ENCODE measurements at regions not wholly inside any gene's neighbourhood (a gene's known extent, or its start where the extent isn't known, plus 50 kb on each side); places are given as distances from the start of the nearest gene placed in this dataset.

DNA sequence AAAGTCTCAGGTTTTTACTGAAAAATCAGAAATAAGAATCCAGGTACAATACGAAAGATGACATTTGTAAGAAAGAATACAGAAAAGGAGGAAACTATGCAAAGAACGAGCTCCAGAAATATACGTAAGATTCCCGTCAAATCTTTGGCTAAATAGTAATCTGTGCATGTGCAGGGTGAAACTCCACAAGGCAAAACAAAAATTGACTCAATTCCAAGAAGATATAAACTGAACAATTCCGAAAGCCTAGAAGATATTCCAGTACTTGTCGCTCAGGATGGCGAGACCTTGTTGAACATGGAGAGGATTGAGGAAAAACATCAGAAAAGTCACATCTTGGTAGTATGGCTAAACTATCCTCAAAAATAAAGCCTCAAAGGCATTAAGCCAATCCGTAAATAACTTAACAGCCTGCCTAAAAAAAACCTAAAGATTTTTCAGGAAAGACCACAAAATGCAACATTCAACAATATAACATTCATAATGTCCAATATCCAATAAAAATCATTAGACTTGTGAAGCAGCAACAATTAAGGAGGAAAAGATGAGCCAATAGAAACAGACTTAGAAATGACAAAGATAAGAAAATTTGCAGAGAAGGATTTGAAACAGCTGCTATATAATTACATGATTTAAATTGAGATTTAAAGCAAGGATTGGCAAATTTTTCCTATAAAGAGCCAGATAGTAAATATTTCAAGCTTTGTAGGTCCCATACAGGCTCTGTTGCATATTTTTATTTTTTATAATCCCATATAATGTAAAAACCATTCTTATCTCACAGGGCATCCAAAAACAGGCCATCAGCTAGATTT, 166.4 kb upstream of the UBASH3B start:
- ATAC-seq (no peak), DNase-seq (ENCODE audit: low spot score in 2 of 2) (no peak)
- Mint-ChIP-seq H3K9me3 (no peaks in the 10 kb centered on the region), H3K36me3 (no peaks in the 10 kb centered on the region), H3K27ac (no peak overlapping the region)

DNA sequence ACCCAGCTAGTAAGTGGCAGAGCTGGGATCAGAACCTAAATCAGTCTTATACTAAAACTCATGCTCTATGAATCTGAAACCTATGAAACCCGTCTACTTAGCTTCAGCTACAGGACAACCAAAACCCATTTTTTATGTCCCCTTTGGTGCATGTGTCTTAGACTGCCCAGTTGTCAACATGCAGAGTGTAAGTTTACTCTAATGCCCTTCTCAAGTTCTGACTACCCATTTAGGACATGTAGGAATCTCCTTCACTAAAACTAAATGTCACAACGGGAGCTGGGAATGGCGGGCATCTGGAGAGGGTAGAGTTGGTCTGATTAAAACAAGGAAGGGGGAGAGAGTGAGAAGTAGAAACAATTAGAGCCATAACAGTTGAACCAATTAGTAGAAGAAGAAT, 167.9 kb upstream of the UBASH3B start:
- no peak for ATAC-seq
- no peak for DNase-seq (ENCODE audit: low spot score in 2 of 2)
- Mint-ChIP-seq H3K9me3 (peaks cover 11% of the 10 kb centered on the region in 2 donors), H3K36me3 (peaks cover 7 to 8% of the 10 kb centered on the region in 2 donors), H3K27ac (no peak overlapping the region)

DNA sequence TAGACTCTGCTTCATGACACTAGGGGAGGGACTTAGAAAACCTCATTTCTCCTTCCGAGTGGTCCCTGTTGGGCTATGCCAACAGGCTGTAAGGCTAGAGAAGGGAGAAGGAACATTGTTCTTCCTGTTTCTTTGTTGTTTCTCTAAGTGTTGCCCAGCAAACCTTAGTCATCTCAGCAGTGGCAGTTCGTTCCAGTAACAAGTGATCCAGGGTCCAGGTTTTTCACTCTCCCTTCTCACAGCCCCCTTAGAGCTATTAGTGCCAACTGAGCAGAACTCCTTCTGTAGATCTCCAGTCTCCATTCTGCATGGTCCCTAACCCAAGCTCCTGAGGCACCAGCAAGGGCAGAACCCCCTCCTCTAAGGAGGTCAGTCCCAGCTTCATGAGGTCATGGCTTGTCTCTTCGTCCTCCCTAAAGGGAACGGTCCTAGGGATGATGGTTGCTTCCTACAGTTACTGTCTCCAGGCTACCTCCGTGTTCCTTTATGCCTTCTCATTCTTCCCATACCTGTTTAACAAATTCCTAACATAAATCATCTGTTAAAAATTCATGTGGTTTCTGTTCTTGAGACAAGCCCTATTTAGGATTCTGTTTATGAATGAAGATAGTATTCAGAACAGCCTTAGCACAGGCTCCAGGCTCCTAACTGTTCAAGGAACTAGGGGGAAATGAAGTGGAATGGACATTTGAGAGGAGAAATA, 168.6 kb upstream of the UBASH3B start:
- peaks cover 7 to 8% of the 10 kb centered on the region in 2 donors for H3K36me3 Mint-ChIP-seq

DNA sequence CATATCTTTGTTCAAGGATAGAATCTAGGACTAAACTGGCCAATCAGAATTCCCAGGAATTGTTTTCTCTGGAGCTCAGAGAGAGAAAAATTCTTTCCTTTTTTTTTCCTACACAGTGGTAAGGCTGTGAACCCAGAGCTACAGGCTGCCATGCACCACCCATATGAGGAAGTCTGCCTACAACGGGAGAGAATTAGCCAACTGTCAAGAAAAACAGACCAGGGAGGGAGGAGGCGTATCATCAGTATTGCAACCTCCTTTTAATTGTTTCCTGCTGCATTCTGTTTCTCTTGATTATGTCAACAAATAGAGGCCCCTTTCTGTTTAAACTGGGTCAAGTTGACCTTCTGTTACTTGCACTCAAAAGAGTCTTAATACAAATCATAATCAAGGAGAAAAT, 176.5 kb upstream of the UBASH3B start:
- Mint-ChIP-seq H3K36me3 (peaks cover 8 to 13% of the 10 kb centered on the region in 2 donors), H3K9me3 (peaks cover 16 to 25% of the 10 kb centered on the region in 2 donors), H3K27ac (no peak overlapping the region)
- DNase-seq (ENCODE audit: low spot score in 2 of 2) (no peak), ATAC-seq (no peak)

More for the DNA sequence above, 168.6 kb upstream of the UBASH3B start:
- ATAC-seq, result no peak
- H3K9me3 Mint-ChIP-seq, result peaks cover 13 to 17% of the 10 kb centered on the region in 2 donors
- DNase-seq (ENCODE audit: low spot score in 2 of 2), result no peak
- no peak overlapping the region for H3K27ac Mint-ChIP-seq

DNA sequence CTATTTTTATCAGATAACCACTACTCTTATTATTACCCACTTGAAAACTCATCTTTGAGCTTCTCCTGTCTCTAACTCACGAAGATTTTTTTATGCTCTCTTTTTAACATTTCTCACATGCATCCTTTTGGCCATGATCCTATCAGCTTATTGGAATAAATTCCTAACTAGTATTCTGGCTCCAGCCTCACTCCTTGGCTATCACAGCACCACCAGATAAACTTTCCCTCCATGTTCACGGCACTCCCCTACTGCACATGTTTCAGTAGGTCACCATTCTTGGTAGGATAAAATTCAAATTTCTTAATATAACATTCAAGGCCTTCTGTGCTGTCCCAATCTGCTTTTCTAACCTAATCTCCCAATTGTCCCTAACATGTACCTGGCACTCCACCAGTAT, 186.6 kb upstream of the UBASH3B start:
- DNase-seq (ENCODE audit: low spot score in 2 of 2) (no peak), ATAC-seq (no peak)
- Mint-ChIP-seq H3K27ac (no peak overlapping the region), H3K36me3 (no peaks in the 10 kb centered on the region), H3K9me3 (peaks cover 5% of the 10 kb centered on the region in 2 donors)

DNA sequence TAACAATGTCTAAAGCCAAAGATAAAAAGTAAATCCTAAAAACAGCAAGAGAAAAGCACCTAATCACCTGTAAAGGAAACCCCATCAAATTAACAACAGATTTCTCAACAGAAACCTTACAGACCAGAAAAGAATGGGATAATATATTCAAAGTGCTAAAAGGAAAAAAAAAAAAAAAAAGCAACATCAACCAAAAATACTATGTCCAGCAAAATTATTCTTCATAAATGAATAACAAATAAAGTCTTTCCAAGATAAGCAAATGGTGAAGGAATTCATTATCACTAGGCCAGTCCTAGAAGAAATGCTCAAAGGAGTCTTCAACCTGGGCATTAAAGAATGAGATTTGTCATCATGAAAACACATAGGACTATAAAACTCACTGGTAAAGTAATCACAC, 192.0 kb upstream of the UBASH3B start:
- ATAC-seq, result no peak
- H3K36me3 Mint-ChIP-seq, result peaks cover 0 to 6% of the 10 kb centered on the region in 2 donors
- H3K9me3 Mint-ChIP-seq, result peaks cover 19 to 24% of the 10 kb centered on the region in 2 donors
- no peak overlapping the region for H3K27ac Mint-ChIP-seq
- DNase-seq (ENCODE audit: low spot score in 2 of 2), result no peak

DNA sequence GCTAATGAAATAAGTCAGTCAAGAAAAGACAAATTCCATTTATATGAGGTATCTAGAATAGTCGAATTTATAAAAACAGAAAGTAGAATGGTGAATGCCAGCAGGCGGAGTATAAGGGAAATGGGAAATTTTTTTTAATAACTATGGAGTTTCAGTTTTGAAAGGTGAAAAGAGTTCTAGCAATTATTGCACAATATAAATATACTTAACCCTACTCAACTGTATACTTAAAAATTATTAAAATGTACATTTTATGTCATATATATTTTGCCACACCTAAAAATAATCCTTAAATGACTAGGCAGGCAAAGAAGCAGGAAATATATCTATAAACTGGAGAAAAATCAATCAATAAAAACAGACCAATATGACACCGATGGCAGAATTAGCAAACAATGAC, 196.5 kb upstream of the UBASH3B start:
- H3K36me3 Mint-ChIP-seq, result peaks cover 0 to 6% of the 10 kb centered on the region in 2 donors
- H3K27ac Mint-ChIP-seq, result no peak overlapping the region
- no peak for DNase-seq (ENCODE audit: low spot score in 2 of 2)
- peaks cover 14 to 34% of the 10 kb centered on the region in 2 donors for H3K9me3 Mint-ChIP-seq
- no peak for ATAC-seq

DNA sequence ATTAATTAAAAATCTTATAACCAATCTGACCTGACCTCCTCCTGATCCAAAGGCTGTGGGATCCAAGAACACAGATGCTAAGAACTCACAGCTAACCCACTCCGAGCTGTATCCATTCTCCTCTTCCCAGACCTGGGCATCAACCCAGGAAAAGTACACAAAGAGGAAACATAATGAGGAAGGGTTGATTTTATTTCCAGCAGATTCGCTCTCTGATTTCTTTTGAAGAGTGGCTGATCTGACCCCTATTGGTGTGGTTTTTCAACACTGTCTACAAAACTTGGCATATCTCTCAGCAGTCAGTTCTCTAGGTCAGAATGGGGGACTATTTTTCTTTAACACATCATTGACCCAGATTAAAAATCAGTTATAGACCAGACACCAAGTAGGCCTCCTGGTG, 201.9 kb upstream of the UBASH3B start:
- ATAC-seq (no peak), DNase-seq (ENCODE audit: low spot score in 2 of 2) (no peak)
- Mint-ChIP-seq H3K9me3 (peaks cover 0 to 15% of the 10 kb centered on the region in 2 donors), H3K27ac (no peak overlapping the region), H3K36me3 (no peaks in the 10 kb centered on the region)

DNA sequence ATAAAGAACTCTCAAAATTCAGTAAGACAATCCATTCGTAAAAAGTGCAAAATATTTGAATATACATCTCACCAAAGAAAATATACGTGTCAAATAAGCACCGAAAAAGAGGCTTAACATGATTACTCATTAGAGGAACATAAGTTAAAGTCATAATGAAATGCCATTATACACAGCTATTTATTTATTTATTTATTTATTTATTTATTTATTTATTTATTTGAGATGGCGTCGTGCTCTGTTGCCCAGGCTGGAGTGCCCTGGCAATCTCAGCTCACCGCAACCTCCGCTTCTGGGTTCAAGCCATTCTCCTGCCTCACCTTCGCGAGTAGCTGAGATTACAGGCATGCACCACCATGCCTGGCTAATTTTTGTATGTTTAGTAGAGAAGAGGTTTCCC, 203.6 kb upstream of the UBASH3B start:
- H3K36me3 Mint-ChIP-seq, result no peaks in the 10 kb centered on the region
- no peak overlapping the region for H3K27ac Mint-ChIP-seq
- no peak for ATAC-seq
- H3K9me3 Mint-ChIP-seq, result peaks cover 0 to 8% of the 10 kb centered on the region in 2 donors
- DNase-seq (ENCODE audit: low spot score in 2 of 2), result no peak

DNA sequence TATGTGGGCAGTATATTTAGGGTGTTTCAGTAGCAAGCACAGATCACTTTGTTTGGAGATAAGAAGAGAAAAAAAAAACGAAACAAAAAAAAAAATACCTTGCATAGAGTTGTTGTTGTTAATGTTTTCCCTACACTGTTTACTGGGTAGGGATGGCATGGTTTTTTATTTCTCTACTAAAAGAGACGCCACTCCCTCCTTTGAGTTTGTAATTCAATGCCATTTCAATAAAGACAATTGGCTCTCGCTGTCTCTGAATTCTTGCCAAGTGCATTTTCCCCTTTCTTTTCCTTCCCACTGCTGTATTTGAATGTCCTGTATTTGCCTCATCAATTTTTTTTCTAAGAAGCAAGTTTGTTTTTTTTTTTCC, 213.9 kb upstream of the UBASH3B start:
- no peaks in the 10 kb centered on the region for H3K9me3 Mint-ChIP-seq
- H3K27ac Mint-ChIP-seq, result no peak overlapping the region
- no peak for ATAC-seq
- H3K36me3 Mint-ChIP-seq, result no peaks in the 10 kb centered on the region
- no peak for DNase-seq (ENCODE audit: low spot score in 2 of 2)

DNA sequence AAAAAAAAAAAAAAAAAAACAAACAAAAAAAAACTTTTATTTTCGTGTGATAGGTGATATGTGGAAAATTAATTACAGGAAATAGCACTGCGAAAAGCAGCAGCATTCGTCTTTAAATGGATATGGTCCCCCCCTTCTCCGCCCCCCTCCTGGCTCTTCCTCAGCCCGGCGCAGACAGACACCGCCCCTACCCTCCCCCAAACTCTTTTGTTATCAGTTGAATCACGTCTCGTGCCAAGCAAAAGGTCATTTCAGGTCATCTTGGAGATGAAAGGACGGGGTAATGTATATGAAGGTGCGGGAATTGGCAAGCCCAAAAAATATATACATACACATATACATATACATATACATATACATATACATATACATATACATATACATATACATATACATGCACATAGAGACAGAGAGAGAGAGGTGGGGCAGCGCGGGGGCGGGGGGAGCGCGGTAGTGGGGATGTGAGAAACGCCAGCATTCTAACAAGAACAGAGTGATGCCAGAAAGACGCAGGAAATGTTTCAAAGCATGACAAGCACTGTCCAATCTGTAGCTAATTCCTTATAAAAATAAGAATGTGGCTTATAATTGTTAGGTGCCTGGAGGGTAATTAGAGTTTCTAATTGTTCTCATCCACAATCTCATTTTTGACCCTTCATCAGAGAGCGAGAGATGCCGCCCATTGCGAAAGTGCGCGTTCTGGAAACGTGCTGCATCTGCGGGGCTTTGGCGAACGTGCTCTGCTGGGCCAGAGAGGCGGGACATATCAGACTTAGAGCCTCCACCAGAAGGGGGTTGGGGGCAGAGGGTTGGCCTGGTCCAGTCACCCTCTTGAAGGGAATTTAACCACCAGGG, 214.5 kb upstream of the UBASH3B start:
- no peak overlapping the region for H3K27ac Mint-ChIP-seq
- DNase-seq (ENCODE audit: low spot score in 2 of 2), result no peak
- H3K36me3 Mint-ChIP-seq, result no peaks in the 10 kb centered on the region
- no peaks in the 10 kb centered on the region for H3K9me3 Mint-ChIP-seq
- no peak for ATAC-seq

DNA sequence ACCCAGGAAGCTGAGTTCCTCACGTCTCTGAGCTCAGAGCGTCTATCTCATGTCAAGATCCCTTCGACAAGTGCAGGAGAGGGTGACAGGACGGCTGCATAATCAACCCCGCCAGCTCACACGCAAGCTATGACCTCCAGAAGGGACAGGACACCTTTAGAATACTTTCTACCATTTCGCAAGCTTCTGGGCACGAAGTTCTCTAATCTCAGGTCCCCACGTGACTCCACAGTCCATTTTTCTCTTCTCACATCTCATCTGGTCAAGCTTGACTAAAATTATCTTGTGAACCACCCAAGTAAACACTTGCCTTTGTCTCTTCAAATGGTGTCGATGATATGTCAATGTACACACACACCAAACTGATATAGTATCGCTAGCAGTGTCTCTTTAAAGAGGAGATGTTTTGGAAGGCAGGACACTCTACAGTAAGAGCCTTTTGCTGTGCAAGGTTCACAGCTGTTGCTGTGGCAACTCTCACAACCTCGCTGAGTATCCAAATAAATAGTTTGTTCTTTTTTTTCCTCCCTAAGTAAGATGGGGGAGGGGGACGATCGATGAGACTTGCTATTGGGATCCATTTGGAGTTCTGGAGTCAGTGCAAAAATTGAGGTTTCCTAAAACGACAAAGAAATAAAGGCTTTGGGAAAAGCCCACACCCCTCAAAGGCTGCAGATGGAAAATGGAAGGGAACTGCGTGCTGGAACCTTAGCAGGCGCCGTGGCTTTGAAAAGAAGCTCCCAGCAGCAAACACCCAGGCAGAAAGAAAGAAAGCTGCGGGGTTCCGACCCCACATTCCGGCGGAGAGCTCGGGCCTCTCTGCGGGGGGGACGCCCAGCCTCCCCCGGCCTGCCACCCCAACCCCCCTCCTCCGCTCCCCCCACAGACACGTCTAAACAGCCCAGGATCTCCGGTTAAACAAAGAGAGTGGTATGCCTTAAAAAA, 215.4 kb upstream of the UBASH3B start:
- DNase-seq (ENCODE audit: low spot score in 2 of 2), result no peak
- no peaks in the 10 kb centered on the region for H3K9me3 Mint-ChIP-seq
- no peak overlapping the region for H3K27ac Mint-ChIP-seq
- H3K36me3 Mint-ChIP-seq, result no peaks in the 10 kb centered on the region
- no peak for ATAC-seq

DNA sequence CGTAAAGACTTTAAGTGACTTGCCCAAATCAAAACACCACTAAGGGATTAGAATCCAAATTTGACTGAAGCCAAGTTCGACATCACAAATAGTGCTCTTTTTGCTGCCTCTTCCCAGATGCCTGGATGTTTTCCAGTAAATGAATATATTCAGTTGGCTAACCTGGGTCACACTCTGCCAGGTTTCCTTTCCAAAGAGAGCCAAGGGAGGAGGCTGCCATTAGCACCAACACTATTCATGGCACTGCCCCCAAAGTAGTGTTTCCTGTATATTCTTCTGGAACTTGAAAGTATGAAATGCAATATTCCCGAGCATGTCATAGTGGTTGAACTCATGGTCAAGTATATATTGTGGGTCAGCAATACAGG, 219.3 kb upstream of the UBASH3B start:
- H3K36me3 Mint-ChIP-seq, result no peaks in the 10 kb centered on the region
- ATAC-seq (no peak), DNase-seq (ENCODE audit: low spot score in 2 of 2) (no peak)
- H3K27ac Mint-ChIP-seq, result no peak overlapping the region
- H3K9me3 Mint-ChIP-seq, result no peaks in the 10 kb centered on the region

DNA sequence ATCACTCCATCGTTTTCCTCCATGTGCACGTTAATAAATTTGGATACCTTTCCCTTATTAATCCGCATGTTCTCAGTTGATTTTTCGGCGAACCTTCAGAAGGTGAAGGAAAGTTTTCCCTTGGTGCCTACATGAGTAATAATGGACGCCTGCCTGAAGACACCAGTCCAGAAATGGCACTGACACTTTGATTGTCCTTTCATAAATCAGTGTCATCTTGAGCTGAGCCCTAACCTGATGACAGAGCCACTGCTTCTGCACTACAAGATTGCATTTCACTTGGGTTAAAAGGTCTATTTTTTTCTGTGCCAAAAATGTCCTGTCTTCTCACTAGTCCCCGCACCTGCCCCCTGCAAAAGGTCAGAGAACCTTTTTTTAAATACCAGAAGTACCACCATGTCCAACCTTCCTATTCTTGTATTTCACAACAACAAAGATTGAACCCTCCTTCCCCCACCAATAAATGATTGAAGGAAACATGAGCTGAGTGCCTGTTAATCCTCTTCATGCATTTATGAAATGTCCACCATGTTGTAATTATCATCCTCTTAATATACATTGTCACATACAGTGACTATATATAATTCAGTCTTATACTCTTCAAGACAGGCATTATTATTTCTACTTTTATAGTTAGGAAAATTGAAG, 219.9 kb upstream of the UBASH3B start:
- H3K27ac Mint-ChIP-seq, result no peak overlapping the region
- DNase-seq (ENCODE audit: low spot score in 2 of 2), result no peak

DNA sequence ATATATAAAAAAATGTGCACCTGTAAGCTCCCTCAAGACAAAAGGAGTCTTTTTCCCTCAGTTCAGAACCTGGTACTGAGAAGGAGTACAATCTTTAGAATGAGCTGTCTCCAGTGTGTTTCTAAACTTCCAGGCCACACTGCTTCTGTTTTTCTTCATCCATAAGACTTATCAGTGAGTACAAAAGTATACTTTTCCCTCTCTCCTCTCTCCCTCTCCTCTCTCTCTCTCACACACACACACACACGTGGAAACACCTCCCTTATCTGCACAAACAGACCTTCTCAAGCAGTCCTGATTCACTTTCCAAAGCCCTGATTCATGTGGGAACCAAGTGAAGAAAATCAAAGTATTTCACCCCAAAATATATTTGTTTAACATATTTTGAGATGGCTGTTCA, 220.7 kb upstream of the UBASH3B start:
- no peaks in the 10 kb centered on the region for H3K36me3 Mint-ChIP-seq
- no peak overlapping the region for H3K27ac Mint-ChIP-seq
- H3K9me3 Mint-ChIP-seq, result no peaks in the 10 kb centered on the region
- ATAC-seq (no peak), DNase-seq (ENCODE audit: low spot score in 2 of 2) (no peak)

More for the DNA sequence above, 219.9 kb upstream of the UBASH3B start:
- Mint-ChIP-seq H3K36me3 (no peaks in the 10 kb centered on the region), H3K9me3 (no peaks in the 10 kb centered on the region)
- ATAC-seq, result no peak

DNA sequence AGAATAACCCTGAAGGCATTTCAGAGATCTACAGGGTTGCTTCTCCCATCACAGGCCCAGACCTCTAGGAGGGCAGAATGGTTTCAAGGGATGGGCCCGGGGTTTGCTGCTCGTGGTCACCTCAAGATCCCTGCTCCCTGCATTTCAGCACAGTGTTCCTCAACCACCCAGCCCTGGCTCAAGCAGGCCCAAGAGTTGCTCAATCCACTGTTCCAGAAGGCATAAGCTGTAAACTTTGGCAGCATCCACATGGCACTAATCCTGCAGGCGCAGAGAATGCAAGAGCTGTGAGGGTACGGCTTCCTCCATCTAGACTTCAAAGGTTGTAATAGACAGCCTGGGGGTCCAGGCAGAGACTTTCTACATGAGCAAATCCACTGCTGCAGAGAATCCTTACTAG, 225.0 kb upstream of the UBASH3B start:
- DNase-seq (ENCODE audit: low spot score in 2 of 2) (no peak), ATAC-seq (no peak)
- H3K27ac Mint-ChIP-seq, result no peak overlapping the region
- no peaks in the 10 kb centered on the region for H3K36me3 Mint-ChIP-seq
- no peaks in the 10 kb centered on the region for H3K9me3 Mint-ChIP-seq

Data from activated naive CD4-positive, alpha-beta T cell treated with anti-CD3 and anti-CD28 coated beads, Interleukin-2, amount 50 U/mL, for 72 hours (primary cell).